SK-N-DZ (cell line): ENCODE measurements at regions not wholly inside any gene's neighbourhood (a gene's known extent, or its start where the extent isn't known, plus 50 kb on each side); places are given as distances from the start of the nearest gene placed in this dataset.

Experiments
- small RNA-seq, 2 experiments: library from RNA; depleted of rRNA; stranded (forward); fragments of <200 nt; gene quantifications; one replicate each; pipeline ENCODE3, GENCODE V24; 2014

Small RNAs in the stretch of these regions (small RNA-seq; reads per million reads assigned to genes)
- 0 reads per million in 2 experiments for gene RNU6-745P
